PFSK-1 (cell line): ENCODE measurements at regions not wholly inside any gene's neighbourhood (a gene's known extent, or its start where the extent isn't known, plus 50 kb on each side); places are given as distances from the start of the nearest gene placed in this dataset.

Experiments used
- FOXP2 ChIP-seq: optimal IDR thresholded peaks from 2 replicates; pipeline ENCODE3; 2011; ENCODE audit warnings: borderline replicate concordance, control low read depth, inconsistent platforms; ENCODE audit not compliant: insufficient read depth; ENCODE audit errors: extremely low read length, extremely low read depth
- POLR2AphosphoS5 ChIP-seq: IDR thresholded peaks from 2 replicates; pipeline ENCODE4 v1.6.1; 2012; ENCODE audit warnings: low read depth, mild to moderate bottlenecking, control low read depth, low read length, moderate library complexity
- REST ChIP-seq, 2 experiments: IDR thresholded peaks; 2 replicates each; pipeline versions ENCODE4 v1.6.1 to v1.8.0; 2011 to 2012; ENCODE audit warnings: low read depth in 2 of 2, low read length in 2 of 2, control low read depth in 1 of 2, inconsistent platforms in 1 of 2, mild to moderate bottlenecking in 1 of 2, moderate library complexity in 1 of 2; ENCODE audit not compliant: insufficient read depth in 1 of 2
- SIN3A ChIP-seq: IDR thresholded peaks from 2 replicates; pipeline ENCODE4 v1.6.1; 2012; ENCODE audit warnings: mild to moderate bottlenecking, low read length, moderate library complexity, borderline replicate concordance; ENCODE audit not compliant: insufficient read depth
- TAF1 ChIP-seq: IDR thresholded peaks from 2 replicates; pipeline ENCODE4 v1.6.1; 2012; ENCODE audit warnings: low read length, control low read depth, borderline replicate concordance; ENCODE audit not compliant: insufficient read depth

GRCh38 chr4:111675746-111676145 lies 469.5 kb upstream of the FAM241A start:
- TF ChIP-seq REST (IDR thresholded peaks at IDR 0.05; ENCODE audit: insufficient read depth in 1 of 2, low read depth in 2 of 2, low read length in 2 of 2) (no peak), TAF1 (no peak), POLR2AphosphoS5 (no peak), FOXP2 (no peak), SIN3A (no peak)

GRCh38 chr4:111676533-111676932 lies 468.7 kb upstream of the FAM241A start:
- TF ChIP-seq POLR2AphosphoS5 = no peak
- TF ChIP-seq FOXP2 = no peak
- TF ChIP-seq SIN3A = no peak
- TF ChIP-seq REST (IDR thresholded peaks at IDR 0.05; ENCODE audit: insufficient read depth in 1 of 2, low read depth in 2 of 2, low read length in 2 of 2) = no peak
- no peak for TF ChIP-seq TAF1

- no peak for TF ChIP-seq SIN3A
- no peak for TF ChIP-seq TAF1
- no peak for TF ChIP-seq REST (IDR thresholded peaks at IDR 0.05; ENCODE audit: insufficient read depth in 1 of 2, low read depth in 2 of 2, low read length in 2 of 2)
- TF ChIP-seq FOXP2 = no peak
- no peak for TF ChIP-seq POLR2AphosphoS5
Measured at GRCh38 chr4:111678479-111678878, 466.8 kb upstream of the FAM241A start.

- TF ChIP-seq SIN3A = no peak
Measured at GRCh38 chr4:111678908-111679307, 466.3 kb upstream of the FAM241A start.

- no peak for TF ChIP-seq TAF1
Measured at GRCh38 chr4:111681270-111681669, 464.0 kb upstream of the FAM241A start.

- no peak for TF ChIP-seq SIN3A
- no peak for TF ChIP-seq POLR2AphosphoS5
- TF ChIP-seq REST (IDR thresholded peaks at IDR 0.05; ENCODE audit: insufficient read depth in 1 of 2, low read depth in 2 of 2, low read length in 2 of 2) = no peak
Measured at GRCh38 chr4:111681751-111682150, 463.5 kb upstream of the FAM241A start.
